GM18858 (cell line): ENCODE measurements at regions not wholly inside any gene's neighbourhood (a gene's known extent, or its start where the extent isn't known, plus 50 kb on each side); places are given as distances from the start of the nearest gene placed in this dataset.

Experiments
- ATAC-seq: cut with Tn5 transposase; IDR thresholded peaks from one replicate; pipeline ENCODE4 v1.9.1; 2021; ENCODE audit not compliant: unreplicated experiment

- ATAC-seq = no peak
Measured at GRCh38 chr2:146949400-146949799, 895.4 kb upstream of the ACVR2A start.

- ATAC-seq = no peak
Measured at GRCh38 chr2:146944601-146945000, 900.2 kb upstream of the ACVR2A start.

GRCh38 chr2:146939991-146940685 lies 904.7 kb upstream of the ACVR2A start:
- ATAC-seq = no peak

GRCh38 chr2:146934921-146935320 lies 909.9 kb upstream of the ACVR2A start:
- ATAC-seq = no peak

- peak; percentile 50 for ATAC-seq
Measured at GRCh38 chr2:146931109-146931508, 913.7 kb upstream of the ACVR2A start.

GRCh38 chr2:146927080-146927711 lies 917.6 kb upstream of the ACVR2A start:
- ATAC-seq = no peak

- ATAC-seq = no peak
Measured at GRCh38 chr2:146918280-146918679, 926.5 kb upstream of the ACVR2A start.

- ATAC-seq = no peak
Measured at GRCh38 chr2:146917431-146918042, 927.3 kb upstream of the ACVR2A start.

GRCh38 chr2:146916914-146917313 lies 927.9 kb upstream of the ACVR2A start:
- no peak for ATAC-seq

- no peak for ATAC-seq
Measured at GRCh38 chr2:146913476-146913875, 931.4 kb upstream of the ACVR2A start.

- ATAC-seq = no peak
Measured at GRCh38 chr2:146912536-146912935, 932.3 kb upstream of the ACVR2A start.

- ATAC-seq = no peak
Measured at GRCh38 chr2:146908776-146909175, 936.1 kb upstream of the ACVR2A start.

GRCh38 chr2:146898083-146898482 lies 946.7 kb upstream of the ACVR2A start:
- ATAC-seq = no peak

GRCh38 chr2:146894514-146894913 lies 950.3 kb upstream of the ACVR2A start:
- no peak for ATAC-seq

- no peak for ATAC-seq
Measured at GRCh38 chr2:146893500-146894041, 951.3 kb upstream of the ACVR2A start.

GRCh38 chr2:146890491-146890890 lies 954.3 kb upstream of the ACVR2A start:
- ATAC-seq = no peak

- no peak for ATAC-seq
Measured at GRCh38 chr2:146879882-146880281, 964.9 kb upstream of the ACVR2A start.

- no peak for ATAC-seq
Measured at GRCh38 chr2:146874260-146874658, 970.6 kb upstream of the ACVR2A start.

GRCh38 chr2:146873646-146874259 lies 971.1 kb upstream of the ACVR2A start:
- no peak for ATAC-seq

GRCh38 chr2:146873056-146873455 lies 971.8 kb upstream of the ACVR2A start:
- ATAC-seq = no peak

- ATAC-seq = no peak
Measured at GRCh38 chr2:146870691-146871090, 974.1 kb upstream of the ACVR2A start.

- ATAC-seq = no peak
Measured at GRCh38 chr2:146869328-146869727, 975.5 kb upstream of the ACVR2A start.
